ENCODE measurements at regions not wholly inside any gene's neighbourhood (a gene's known extent, or its start where the extent isn't known, plus 50 kb on each side); places are given as distances from the start of the nearest gene placed in this dataset.
"Not testable (repeated sequence)": the region's sequence is repeated elsewhere in the genome, so short reads cannot be mapped to it uniquely, and the experiment has no call there.

- no peak for DNase-seq (ENCODE audit: low spot score)
Measured at GRCh38 chr13:55013051-55013450, 1984.4 kb downstream of the OLFM4 start.

DNA sequence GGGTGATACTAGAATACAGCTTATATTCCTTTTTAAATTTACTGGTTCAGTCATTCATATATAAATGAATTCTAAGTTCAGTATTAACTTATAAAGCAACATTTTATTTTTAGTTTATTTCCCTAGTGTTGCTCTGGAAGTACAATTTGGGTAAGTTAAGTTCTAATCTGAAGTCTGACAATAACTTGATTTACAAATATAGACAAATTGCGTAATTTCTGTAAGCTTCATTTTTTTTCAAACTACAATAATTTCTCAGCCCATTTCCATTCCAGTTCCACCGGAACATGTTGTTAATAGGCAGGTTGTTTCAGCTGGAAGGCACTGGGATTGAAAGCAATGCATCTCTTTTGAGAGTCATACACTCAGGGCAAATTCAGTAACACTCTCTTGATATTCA, 2000.7 kb downstream of the OLFM4 start:
- no peak for DNase-seq (ENCODE audit: low spot score)

DNA sequence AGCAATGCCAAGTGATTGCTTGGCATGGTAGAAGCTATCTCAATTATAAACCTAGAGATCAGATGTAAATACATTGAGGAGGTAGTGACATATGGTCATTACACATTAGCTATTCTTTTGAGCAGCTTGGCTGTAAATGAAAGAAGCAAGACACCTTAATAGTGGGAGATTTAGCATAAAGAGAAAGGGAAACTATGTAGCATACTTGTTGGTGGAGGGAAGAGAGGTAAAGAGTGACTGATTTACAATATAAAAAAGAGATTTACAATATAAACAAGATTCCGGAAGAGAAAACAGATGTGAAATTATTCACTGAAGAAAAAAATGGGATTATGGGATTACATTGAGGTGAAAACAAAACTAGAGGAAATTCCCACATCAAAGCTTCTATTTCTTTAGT, 2009.6 kb downstream of the OLFM4 start:
- DNase-seq (ENCODE audit: low spot score): no peak

GRCh38 chr13:55053891-55054550, 2025.4 kb downstream of the OLFM4 start:
- DNase-seq (ENCODE audit: low spot score): not testable (repeated sequence)

- DNase-seq (ENCODE audit: low spot score): not testable (repeated sequence)
Measured at GRCh38 chr13:55055666-55056065, 2027.1 kb downstream of the OLFM4 start.

GRCh38 chr13:55062662-55063061, 2034.0 kb downstream of the OLFM4 start:
- no peak for DNase-seq (ENCODE audit: low spot score)

GRCh38 chr13:55067946-55068345, 2039.3 kb downstream of the OLFM4 start:
- DNase-seq (ENCODE audit: low spot score): no peak

- no peak for DNase-seq (ENCODE audit: low spot score)
Measured at GRCh38 chr13:55069746-55070145, 2041.1 kb downstream of the OLFM4 start.

DNA sequence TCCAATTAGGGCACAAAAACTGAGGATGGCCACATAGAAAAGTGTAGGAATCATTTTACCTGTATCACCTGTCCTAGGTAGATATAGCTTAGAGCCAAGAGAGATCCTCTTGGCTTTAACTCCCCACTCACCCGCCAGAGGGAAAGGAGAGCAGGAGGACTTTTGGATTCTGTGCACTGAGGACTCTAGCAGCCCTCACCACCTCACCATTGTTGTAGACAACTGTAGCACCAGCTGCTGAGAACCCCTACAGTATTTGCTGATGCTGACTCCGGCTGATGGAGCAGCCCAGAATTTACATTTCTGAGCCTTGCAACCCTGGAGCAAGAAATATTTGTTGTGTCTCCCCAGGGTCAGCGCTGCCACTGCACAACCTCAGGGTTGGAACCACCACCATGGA, 2044.4 kb downstream of the OLFM4 start:
- DNase-seq (ENCODE audit: low spot score): no peak

GRCh38 chr13:55084630-55085029, 2056.0 kb downstream of the OLFM4 start:
- DNase-seq (ENCODE audit: low spot score): no peak

- DNase-seq (ENCODE audit: low spot score): no peak
Measured at GRCh38 chr13:55087085-55087484, 2053.6 kb upstream of the PRR20A start.

GRCh38 chr13:55090612-55091011, 2050.1 kb upstream of the PRR20A start:
- DNase-seq (ENCODE audit: low spot score): no peak

- DNase-seq (ENCODE audit: low spot score): no peak
Measured at GRCh38 chr13:55091172-55091571, 2049.5 kb upstream of the PRR20A start.

GRCh38 chr13:55106509-55106908, 2034.2 kb upstream of the PRR20A start:
- DNase-seq (ENCODE audit: low spot score): no peak

- DNase-seq (ENCODE audit: low spot score): no peak
Measured at GRCh38 chr13:55120631-55121030, 2020.1 kb upstream of the PRR20A start.

DNA sequence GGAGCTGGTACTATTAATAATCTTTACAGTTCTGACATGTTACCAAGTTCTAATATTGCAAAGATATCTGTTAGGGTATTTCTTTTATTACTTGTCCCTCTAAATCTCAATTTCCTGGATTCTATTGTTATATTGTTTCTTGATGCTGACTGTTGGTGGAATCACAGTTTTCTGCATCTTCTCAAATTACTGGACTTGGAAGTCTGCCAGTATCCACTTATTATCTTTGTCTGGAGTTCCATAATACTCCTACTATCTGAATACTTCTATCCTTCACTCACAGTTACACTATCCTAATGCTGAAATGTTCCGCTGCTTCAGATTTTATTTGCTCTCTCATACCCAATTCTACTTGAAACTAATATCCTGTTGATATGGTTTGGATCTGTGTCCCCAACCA, 1985.7 kb upstream of the PRR20A start:
- no peak for DNase-seq (ENCODE audit: low spot score)

- DNase-seq (ENCODE audit: low spot score): no peak
Measured at GRCh38 chr13:55159765-55160164, 1981.0 kb upstream of the PRR20A start.

- DNase-seq (ENCODE audit: low spot score): no peak
Measured at GRCh38 chr13:55160867-55161266, 1979.9 kb upstream of the PRR20A start.

DNA sequence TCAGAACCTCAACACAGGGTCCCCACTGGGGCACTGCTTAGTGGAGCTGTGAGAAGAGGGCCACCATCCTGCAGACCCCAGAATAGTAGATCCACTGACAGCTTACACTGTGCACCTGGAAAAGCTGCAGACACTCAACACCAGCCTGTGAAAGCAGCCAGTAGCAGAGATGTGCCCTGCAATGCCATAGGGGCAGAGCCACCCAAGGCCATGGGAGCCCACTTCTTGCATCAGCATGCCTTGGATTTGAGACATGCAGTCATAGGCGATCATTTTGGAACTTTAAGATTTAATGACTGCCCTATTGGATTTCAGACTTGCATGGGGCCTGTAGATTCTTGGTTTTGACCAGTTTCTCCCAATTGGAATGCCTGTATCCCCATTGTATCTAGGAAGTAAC, 1962.1 kb upstream of the PRR20A start:
- DNase-seq (ENCODE audit: low spot score): not testable (repeated sequence)

DNA sequence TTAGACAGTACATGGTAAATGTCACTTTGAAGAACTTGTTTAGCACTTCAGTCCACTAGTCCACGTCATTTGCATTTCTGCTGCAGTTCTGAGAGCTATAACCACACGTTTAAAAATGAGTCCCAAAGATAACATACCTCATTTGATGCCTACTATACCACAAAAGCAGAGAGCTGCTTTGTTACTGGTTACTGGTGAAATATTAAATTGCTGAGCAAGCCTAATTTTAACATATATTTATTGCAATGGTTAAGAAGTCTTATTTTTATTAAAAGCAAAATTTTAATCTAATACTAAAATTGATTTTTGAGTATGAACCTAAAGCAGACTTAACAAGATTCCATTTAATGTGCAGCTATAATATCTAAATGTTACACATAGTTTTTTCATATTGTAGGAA, 1949.7 kb upstream of the PRR20A start:
- no peak for DNase-seq (ENCODE audit: low spot score)

- no peak for DNase-seq (ENCODE audit: low spot score)
Measured at GRCh38 chr13:55199134-55199533, 1941.6 kb upstream of the PRR20A start.

- no peak for DNase-seq (ENCODE audit: low spot score)
Measured at GRCh38 chr13:55214841-55215345, 1925.8 kb upstream of the PRR20A start.

GRCh38 chr13:55219538-55219937, 1921.2 kb upstream of the PRR20A start:
- DNase-seq (ENCODE audit: low spot score): no peak

DNA sequence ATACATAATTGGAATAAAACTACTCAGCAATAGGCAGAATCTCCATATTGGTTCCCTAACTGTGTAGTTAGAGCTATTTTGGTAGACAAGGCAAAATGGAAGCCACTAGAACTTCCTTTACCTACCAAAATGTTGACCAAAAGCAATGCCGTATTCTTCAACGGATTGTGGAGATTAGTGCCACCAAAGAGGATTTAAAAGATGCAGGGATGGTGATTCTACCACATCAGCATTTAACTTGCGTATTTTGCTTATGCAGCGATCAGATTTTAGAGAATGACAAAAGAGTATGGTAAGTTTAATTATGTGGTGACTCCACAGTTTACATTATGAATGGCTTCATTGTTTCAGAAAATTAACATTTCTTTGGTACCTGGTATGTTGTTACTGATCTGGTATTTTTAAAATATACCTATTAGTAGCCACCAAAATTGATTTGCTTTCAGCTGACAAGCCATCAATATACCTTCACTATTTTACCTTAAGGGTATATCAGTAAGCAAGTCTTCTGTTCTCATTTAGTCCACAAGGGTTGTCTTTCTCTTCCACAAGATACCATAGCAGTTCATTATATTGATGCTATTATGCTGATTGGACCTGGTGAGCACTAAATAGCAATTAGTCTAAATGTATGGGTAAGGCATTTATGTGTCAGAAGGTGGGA, 1910.7 kb upstream of the PRR20A start:
- DNase-seq (ENCODE audit: low spot score): no peak
